Adrenal gland (tissue), 5 donors: ENCODE measurements at regions not wholly inside any gene's neighbourhood (a gene's known extent, or its start where the extent isn't known, plus 50 kb on each side); places are given as distances from the start of the nearest gene placed in this dataset.

Source experiments
- POLR2A ChIP-seq, 2 donors: fragments of 450-650 bp; IDR thresholded peaks; one replicate each; pipeline ENCODE4 v1.6.1; 2017; ENCODE audit warnings: antibody characterized with exemption in 2 of 2, mild to moderate bottlenecking in 2 of 2, moderate library complexity in 1 of 2
- TF ChIP-seq, protein P1 (sequence below), 6 experiments: fragments of 450-650 bp in 4 of 6; fragments of 200-600 bp in 2 of 6; sonication (generic) in 1 of 6; IDR thresholded peaks; 1 replicate in 5 of 6; 2 replicates in 1 of 6; pipeline versions ENCODE4 v1.5.1 to v1.8.0; 2016 to 2021; ENCODE audit warnings: antibody characterized with exemption in 6 of 6, mild to moderate bottlenecking in 2 of 6, moderate library complexity in 1 of 6
- donor health status: DM: no; HTN: no; CAD: no.

DNA sequence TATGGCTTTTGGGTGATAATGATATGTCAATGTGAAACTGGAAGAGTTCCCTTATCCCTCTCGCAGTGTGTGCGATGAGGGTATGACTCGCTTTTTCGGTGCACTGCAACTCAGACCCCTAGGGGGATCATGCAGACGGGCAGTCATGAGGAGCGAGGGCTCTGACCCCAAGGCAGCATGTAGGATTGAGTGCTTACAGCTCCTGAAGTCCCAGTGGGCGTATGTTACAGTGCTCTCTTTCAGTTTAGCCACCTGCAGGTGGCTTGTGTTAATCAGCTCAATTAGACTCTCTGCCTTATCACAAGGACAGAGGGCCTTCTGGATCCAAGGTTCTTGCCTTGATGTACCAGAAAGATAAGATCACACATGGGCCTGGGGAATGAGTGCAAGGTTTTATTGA lies 1269.9 kb upstream of the GYPC start:
- no peak for TF ChIP-seq POLR2A (IDR thresholded peaks at IDR 0.05)
- TF ChIP-seq, protein P1, sequence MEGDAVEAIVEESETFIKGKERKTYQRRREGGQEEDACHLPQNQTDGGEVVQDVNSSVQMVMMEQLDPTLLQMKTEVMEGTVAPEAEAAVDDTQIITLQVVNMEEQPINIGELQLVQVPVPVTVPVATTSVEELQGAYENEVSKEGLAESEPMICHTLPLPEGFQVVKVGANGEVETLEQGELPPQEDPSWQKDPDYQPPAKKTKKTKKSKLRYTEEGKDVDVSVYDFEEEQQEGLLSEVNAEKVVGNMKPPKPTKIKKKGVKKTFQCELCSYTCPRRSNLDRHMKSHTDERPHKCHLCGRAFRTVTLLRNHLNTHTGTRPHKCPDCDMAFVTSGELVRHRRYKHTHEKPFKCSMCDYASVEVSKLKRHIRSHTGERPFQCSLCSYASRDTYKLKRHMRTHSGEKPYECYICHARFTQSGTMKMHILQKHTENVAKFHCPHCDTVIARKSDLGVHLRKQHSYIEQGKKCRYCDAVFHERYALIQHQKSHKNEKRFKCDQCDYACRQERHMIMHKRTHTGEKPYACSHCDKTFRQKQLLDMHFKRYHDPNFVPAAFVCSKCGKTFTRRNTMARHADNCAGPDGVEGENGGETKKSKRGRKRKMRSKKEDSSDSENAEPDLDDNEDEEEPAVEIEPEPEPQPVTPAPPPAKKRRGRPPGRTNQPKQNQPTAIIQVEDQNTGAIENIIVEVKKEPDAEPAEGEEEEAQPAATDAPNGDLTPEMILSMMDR (IDR thresholded peaks at IDR 0.05) = no peak
